IMR-90 (cell line): ENCODE measurements at regions not wholly inside any gene's neighbourhood (a gene's known extent, or its start where the extent isn't known, plus 50 kb on each side); places are given as distances from the start of the nearest gene placed in this dataset.

Source experiments
- ATAC-seq: fragments of 200-7000 bp; cut with Tn5 transposase; 2 replicates; pipeline ENCODE4 v1.9.1; 2020; ENCODE audit warnings: low read depth, mild to moderate bottlenecking, moderate library complexity
- BruUV-seq: library from RNA; stranded (reverse); fragments of 400-500 nt; replicated peaks from 2 replicates; lab custom pipeline; 2021; lab: Mats Ljungman, UMichigan
- CTCF ChIA-PET: fragments of 300-600 bp; formaldehyde crosslinking; extraction: SDS; loops from one replicate; lab custom pipeline; 2021; ENCODE audit warnings: antibody characterized with exemption; lab: Yijun Ruan, JAX
- POLR2A ChIA-PET: fragments of 300-600 bp; sonication (Branson Sonifier 250); formaldehyde crosslinking; loops from one replicate; lab custom pipeline; 2022; ENCODE audit warnings: antibody characterized with exemption; ENCODE audit not compliant: unreplicated experiment; lab: Charles Lee
- DNase-seq: peaks from one replicate; pipeline ENCODE4 v3.0.0; 2013
- H2AFZ ChIP-seq: replicated peaks from 2 replicates; pipeline ENCODE3; 2013; ENCODE audit warnings: low read length, mild to moderate bottlenecking; ENCODE audit not compliant: poor library complexity
- H2AK5ac ChIP-seq: 2 replicates; pipeline ENCODE4 v1.6.1; 2013; ENCODE audit warnings: low read depth, low read length, inconsistent platforms
- H2AK9ac ChIP-seq: replicated peaks from 2 replicates; pipeline ENCODE3; 2013; ENCODE audit warnings: mild to moderate bottlenecking, low read depth, low read length, moderate library complexity; ENCODE audit not compliant: poor library complexity
- H2BK120ac ChIP-seq: 2 replicates; pipeline ENCODE4 v1.6.1; 2013; ENCODE audit warnings: low read depth, low read length, inconsistent platforms
- H2BK15ac ChIP-seq: 3 replicates; pipeline ENCODE4 v1.6.1; 2013; ENCODE audit warnings: low read depth, low read length, inconsistent platforms
- H2BK20ac ChIP-seq: 2 replicates; pipeline ENCODE4 v1.6.1; 2013; ENCODE audit warnings: low read depth, mild to moderate bottlenecking, inconsistent platforms, low read length, moderate library complexity
- H2BK5ac ChIP-seq: 2 replicates; pipeline ENCODE4 v1.6.1; 2013; ENCODE audit warnings: mild to moderate bottlenecking, low read depth, low read length, inconsistent platforms; ENCODE audit not compliant: poor library complexity, severe bottlenecking
- H3K14ac ChIP-seq: replicated peaks from 2 replicates; pipeline ENCODE4 v1.6.1; 2013; ENCODE audit warnings: low read depth, low read length, inconsistent platforms
- H3K18ac ChIP-seq: 2 replicates; pipeline ENCODE4 v1.6.1; 2013; ENCODE audit warnings: low read depth, low read length, control low read depth
- H3K23ac ChIP-seq: 2 replicates; pipeline ENCODE4 v1.6.1; 2013; ENCODE audit warnings: low read depth, low read length, inconsistent platforms
- H3K27ac ChIP-seq: 2 replicates; pipeline ENCODE4 v1.5.1; 2013; ENCODE audit warnings: mild to moderate bottlenecking, control low read depth, low read length; ENCODE audit not compliant: insufficient read depth
- H3K27me3 ChIP-seq: 2 replicates; pipeline ENCODE4 v1.6.1; 2013; ENCODE audit warnings: low read length; ENCODE audit not compliant: control insufficient read depth, insufficient read depth
- H3K36me3 ChIP-seq: 2 replicates; pipeline ENCODE4 v1.6.1; 2013; ENCODE audit warnings: low read length, mixed read lengths; ENCODE audit not compliant: control insufficient read depth, insufficient read depth
- H3K4ac ChIP-seq: 2 replicates; pipeline ENCODE4 v1.6.1; 2013; ENCODE audit warnings: low read depth, low read length, inconsistent platforms
- H3K4me1 ChIP-seq: 2 replicates; pipeline ENCODE4 v1.6.1; 2013; ENCODE audit warnings: low read length, mixed read lengths; ENCODE audit not compliant: control insufficient read depth, insufficient read depth
- H3K4me2 ChIP-seq: 2 replicates; pipeline ENCODE4 v1.6.1; 2013; ENCODE audit warnings: low read depth, mild to moderate bottlenecking, control low read depth, low read length, moderate library complexity
- H3K4me3 ChIP-seq: 2 replicates; pipeline ENCODE4 v1.5.1; 2013; ENCODE audit warnings: low read depth, mild to moderate bottlenecking, control low read depth, low read length, moderate library complexity; ENCODE audit not compliant: insufficient read depth
- H3K56ac ChIP-seq: 2 replicates; pipeline ENCODE4 v1.6.1; 2013; ENCODE audit warnings: low read length, inconsistent platforms; ENCODE audit not compliant: insufficient read depth; ENCODE audit errors: extremely low read depth
- H3K79me1 ChIP-seq, 2 experiments: 2 replicates each; pipeline ENCODE4 v1.6.1; 2013; ENCODE audit warnings: low read length in 2 of 2, inconsistent platforms in 1 of 2, low read depth in 1 of 2
- H3K9ac ChIP-seq: 2 replicates; pipeline ENCODE4 v1.6.1; 2013; ENCODE audit warnings: low read depth, low read length, control low read depth
- H3K9me1 ChIP-seq: 2 replicates; pipeline ENCODE4 v1.6.1; 2013; ENCODE audit warnings: low read length, inconsistent platforms; ENCODE audit not compliant: insufficient read depth
- H3K9me3 ChIP-seq: 2 replicates; pipeline ENCODE4 v1.6.1; 2013; ENCODE audit warnings: low read length; ENCODE audit not compliant: control insufficient read depth, insufficient read depth
- H4K20me1 ChIP-seq: 2 replicates; pipeline ENCODE4 v1.6.1; 2013; ENCODE audit warnings: low read length, inconsistent platforms; ENCODE audit not compliant: insufficient read depth
- H4K5ac ChIP-seq: 2 replicates; pipeline ENCODE4 v1.6.1; 2013; ENCODE audit warnings: mild to moderate bottlenecking, low read depth, low read length, control low read depth
- H4K8ac ChIP-seq, 2 experiments: 2 replicates each; pipeline ENCODE4 v1.6.1; 2013; ENCODE audit warnings: low read depth in 2 of 2, low read length in 2 of 2, control low read depth in 1 of 2, inconsistent platforms in 1 of 2
- H4K91ac ChIP-seq: 2 replicates; pipeline ENCODE4 v1.6.1; 2013; ENCODE audit warnings: low read depth, low read length, inconsistent platforms; ENCODE audit not compliant: insufficient read depth
- MAFK ChIP-seq: IDR thresholded peaks from 2 replicates; pipeline ENCODE4 v1.6.1; 2012; ENCODE audit warnings: low read depth, low read length, improper control_type of control experiment
- RFX5 ChIP-seq: IDR thresholded peaks from 2 replicates; pipeline ENCODE4 v1.8.0; 2012; ENCODE audit warnings: low read depth, mild to moderate bottlenecking, low read length, moderate library complexity
- WGBS, 2 experiments: methylation state at CpG; one replicate each; pipeline versions ENCODE4 v1.1.5 to v1.1.7; 2013; ENCODE audit warnings: missing lambda C conversion rate in 2 of 2; ENCODE audit not compliant: insufficient read length in 1 of 2; ENCODE audit errors: extremely low coverage in 2 of 2; 5-methylcytosine and 5-hydroxymethylcytosine counted together
- dilution Hi-C: fragments of 300-500 bp; cut with HindIII; formaldehyde crosslinking; loops from one replicate; pipeline ENCODE4 v1.14.3; 2018; ENCODE audit warnings: low sequenced_read_pairs; ENCODE audit not compliant: unreplicated experiment
- in situ Hi-C: fragments of 300-500 bp; cut with MboI; formaldehyde crosslinking; loops from 3 replicates; pipeline ENCODE4 v1.14.3; 2019; ENCODE audit warnings: low sequenced_read_pairs, inconsistent platforms, mixed read lengths
- intact Hi-C: fragments of 100-400 bp; cut with micrococcal nuclease; formaldehyde crosslinking; loops from 2 replicates; pipeline ENCODE4 v1.10.0; 2022

- H3K4me1 ChIP-seq, result no peaks in the 10 kb centered on the region
- H2BK15ac ChIP-seq, result no peak overlapping the region
- H3K56ac ChIP-seq, result no peak overlapping the region
- no peaks in the 10 kb centered on the region for H3K79me1 ChIP-seq
- H2AK9ac ChIP-seq, result no peak overlapping the region
- no peak overlapping the region for H2AK5ac ChIP-seq
- DNase-seq (no peak), ATAC-seq (no peak)
- H3K4me3 ChIP-seq, result no peak overlapping the region
- POLR2A ChIA-PET, result no interaction called here
- no peaks in the 10 kb centered on the region for H4K20me1 ChIP-seq
- CTCF ChIA-PET, result no interaction called here
- in situ Hi-C loops (no loop called here), intact Hi-C loops (no loop called here), dilution Hi-C loops (no loop called here)
- no peak overlapping the region for H3K23ac ChIP-seq
- H4K8ac ChIP-seq, result no peak overlapping the region
- TF ChIP-seq RFX5 (no peak), MAFK (peak; percentile 100)
- no peak overlapping the region for H2BK5ac ChIP-seq
- WGBS, 2 experiments, result no CpG with 5 or more reads among the region's 3 CpGs
- H3K27me3 ChIP-seq, result no peaks in the 10 kb centered on the region
- H2BK20ac ChIP-seq, result no peak overlapping the region
- H2BK120ac ChIP-seq, result no peak overlapping the region
- no peaks in the 10 kb centered on the region for H3K36me3 ChIP-seq
- H3K9me3 ChIP-seq, result no peaks in the 10 kb centered on the region
- H3K14ac ChIP-seq, result no peak overlapping the region
- no TSS peak for BruUV-seq
- no peak overlapping the region for H4K91ac ChIP-seq
- H4K5ac ChIP-seq, result no peak overlapping the region
- H3K9ac ChIP-seq, result no peak overlapping the region
- no peak overlapping the region for H3K4me2 ChIP-seq
- no peaks in the 10 kb centered on the region for H3K9me1 ChIP-seq
- H2AFZ ChIP-seq, result no peak overlapping the region
- no peak overlapping the region for H3K18ac ChIP-seq
- no peak overlapping the region for H3K27ac ChIP-seq
- no peak overlapping the region for H3K4ac ChIP-seq
These were observed 238.3 kb upstream of the ATP10A start for GRCh38 chr15:26101443-26101842.
